VCaP (cell line): ENCODE measurements at regions not wholly inside any gene's neighbourhood (a gene's known extent, or its start where the extent isn't known, plus 50 kb on each side); places are given as distances from the start of the nearest gene placed in this dataset.

Source experiments
- H3K27ac ChIP-seq: fragments of 450-650 bp; 2 replicates; pipeline ENCODE4 v1.5.1; 2017
- TF ChIP-seq, protein P1 (sequence below): fragments of 450-650 bp; conservative IDR thresholded peaks from 2 replicates; pipeline ENCODE4 v1.5.1; 2017; ENCODE audit warnings: mild to moderate bottlenecking, moderate library complexity

DNA sequence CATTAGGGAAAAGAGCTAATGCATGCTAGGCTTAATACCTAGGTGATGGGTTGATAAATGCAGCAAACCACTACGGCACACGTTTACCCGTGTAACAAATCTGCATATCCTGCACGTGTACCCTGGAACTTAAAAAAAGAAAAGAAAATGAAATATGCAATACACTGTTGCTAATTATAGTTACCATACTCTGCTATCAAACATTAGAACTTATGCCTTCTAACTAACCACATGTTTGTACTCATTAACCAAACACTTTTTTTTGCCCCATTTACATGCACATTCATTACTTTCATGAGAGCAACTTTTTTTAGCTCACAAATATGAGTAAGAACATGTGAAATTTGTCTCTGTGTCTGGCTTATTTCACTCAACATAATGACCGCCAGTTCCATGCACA, 253.1 kb downstream of the CGGBP1 start:
- H3K27ac ChIP-seq = no peak overlapping the region
- TF ChIP-seq, protein P1, sequence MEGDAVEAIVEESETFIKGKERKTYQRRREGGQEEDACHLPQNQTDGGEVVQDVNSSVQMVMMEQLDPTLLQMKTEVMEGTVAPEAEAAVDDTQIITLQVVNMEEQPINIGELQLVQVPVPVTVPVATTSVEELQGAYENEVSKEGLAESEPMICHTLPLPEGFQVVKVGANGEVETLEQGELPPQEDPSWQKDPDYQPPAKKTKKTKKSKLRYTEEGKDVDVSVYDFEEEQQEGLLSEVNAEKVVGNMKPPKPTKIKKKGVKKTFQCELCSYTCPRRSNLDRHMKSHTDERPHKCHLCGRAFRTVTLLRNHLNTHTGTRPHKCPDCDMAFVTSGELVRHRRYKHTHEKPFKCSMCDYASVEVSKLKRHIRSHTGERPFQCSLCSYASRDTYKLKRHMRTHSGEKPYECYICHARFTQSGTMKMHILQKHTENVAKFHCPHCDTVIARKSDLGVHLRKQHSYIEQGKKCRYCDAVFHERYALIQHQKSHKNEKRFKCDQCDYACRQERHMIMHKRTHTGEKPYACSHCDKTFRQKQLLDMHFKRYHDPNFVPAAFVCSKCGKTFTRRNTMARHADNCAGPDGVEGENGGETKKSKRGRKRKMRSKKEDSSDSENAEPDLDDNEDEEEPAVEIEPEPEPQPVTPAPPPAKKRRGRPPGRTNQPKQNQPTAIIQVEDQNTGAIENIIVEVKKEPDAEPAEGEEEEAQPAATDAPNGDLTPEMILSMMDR = no peak

DNA sequence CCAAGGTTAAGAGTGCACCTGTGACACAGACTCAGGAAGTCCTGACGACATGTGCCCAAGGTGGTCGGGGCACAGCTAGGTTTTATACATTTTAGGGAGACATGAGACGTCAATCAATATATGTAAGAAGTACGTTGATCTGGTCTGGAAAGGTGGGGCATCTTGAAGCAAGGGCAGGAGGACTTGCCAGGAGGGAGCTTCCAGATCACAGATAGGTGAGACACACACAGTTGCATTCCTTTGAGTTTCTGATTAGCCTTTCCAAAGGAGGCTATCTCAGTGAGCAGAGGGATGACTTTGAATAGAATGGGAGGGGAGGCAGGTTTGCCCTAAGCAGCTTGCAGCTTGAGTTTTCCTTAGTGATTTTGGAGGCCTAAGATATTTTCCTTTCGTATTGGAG, 257.4 kb downstream of the CGGBP1 start:
- TF ChIP-seq, protein P1 = no peak
- no peak overlapping the region for H3K27ac ChIP-seq

DNA sequence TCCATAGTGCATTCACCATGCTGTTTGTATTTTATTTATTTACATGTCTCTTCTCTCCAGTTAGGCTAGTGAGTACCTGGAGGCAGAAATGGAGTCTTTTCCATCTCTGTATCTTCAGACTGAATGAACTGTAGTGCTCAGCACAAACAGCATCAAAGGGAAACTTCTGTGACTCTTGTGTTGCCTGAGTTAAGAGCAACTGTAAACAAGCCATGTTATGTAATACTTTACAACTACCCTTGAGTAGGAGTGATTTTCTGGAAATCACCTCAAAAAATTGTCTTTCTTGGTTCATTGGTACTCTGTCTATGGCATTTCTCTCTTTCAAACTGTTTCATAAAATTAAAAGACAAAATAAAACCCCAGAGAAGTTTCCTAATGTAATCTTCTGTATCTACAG, 258.3 kb downstream of the CGGBP1 start:
- TF ChIP-seq, protein P1 = no peak
- H3K27ac ChIP-seq = no peak overlapping the region

DNA sequence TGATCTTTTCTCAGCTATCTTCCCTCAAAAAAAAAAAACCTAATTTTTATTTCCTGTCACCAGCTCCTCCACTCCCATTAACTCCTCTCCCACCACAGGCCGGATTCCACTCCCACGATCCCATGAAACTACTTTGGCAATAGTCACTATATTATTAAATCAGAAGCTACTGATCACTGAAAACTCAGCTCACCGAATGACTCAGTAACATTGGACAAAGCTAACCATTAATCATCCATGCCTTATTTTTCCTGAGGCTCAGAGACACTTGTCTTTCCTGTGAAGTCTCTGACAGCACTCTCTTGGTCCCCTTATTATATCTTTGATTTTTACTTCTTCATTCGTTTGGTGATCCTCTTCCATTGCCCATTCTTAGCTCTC, 260.2 kb downstream of the CGGBP1 start:
- TF ChIP-seq, protein P1 = no peak
- H3K27ac ChIP-seq = no peak overlapping the region

DNA sequence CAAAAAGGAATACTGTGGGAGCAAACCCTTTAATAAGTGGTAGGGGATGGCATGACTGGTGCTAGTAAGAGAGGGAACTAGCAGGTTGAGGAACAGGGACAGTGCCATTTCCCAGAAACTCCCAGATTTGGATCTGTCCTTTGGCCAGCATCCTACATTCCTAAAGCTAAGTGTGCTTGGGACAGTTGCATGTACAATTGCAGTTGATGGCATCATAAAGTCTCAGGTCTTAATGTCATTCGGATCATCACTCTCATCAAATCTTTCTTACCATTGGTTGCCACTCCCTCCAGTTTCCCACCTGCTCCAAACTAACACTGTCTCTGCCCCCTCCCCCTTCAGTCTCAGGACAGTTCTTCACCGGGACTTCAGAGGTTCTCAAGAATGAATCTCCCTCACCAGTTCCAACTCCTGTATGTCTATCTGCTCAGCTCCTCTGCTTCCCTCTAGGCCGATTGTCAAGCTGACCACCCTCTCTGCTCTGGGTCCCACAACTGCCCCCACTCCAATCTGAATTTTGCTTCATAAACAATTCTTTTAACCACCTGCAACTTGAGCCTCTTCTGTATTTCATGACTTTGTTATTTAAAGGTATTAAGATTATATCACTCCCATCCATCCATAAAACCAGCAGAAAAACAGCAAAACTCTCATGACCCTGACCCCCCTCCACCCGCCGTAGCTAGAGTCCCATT, 260.8 kb downstream of the CGGBP1 start:
- TF ChIP-seq, protein P1 = no peak
- H3K27ac ChIP-seq = no peak overlapping the region

DNA sequence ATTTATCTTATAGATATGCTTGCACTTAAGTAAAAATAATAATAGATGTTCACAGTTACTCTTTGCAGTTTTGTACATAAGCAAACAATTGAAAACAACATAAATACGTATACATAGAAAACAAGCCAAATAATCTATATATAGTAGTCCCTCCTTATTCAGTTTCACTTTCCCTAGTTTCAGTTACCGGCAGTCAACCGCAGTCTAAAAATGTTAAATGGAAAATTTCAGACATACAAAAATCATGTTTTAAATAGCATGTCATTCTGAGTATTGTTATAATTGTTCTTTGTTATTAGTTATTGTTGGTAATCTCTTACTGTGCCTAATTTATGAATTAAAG, 262.0 kb downstream of the CGGBP1 start:
- H3K27ac ChIP-seq = no peak overlapping the region
- TF ChIP-seq, protein P1 = no peak

DNA sequence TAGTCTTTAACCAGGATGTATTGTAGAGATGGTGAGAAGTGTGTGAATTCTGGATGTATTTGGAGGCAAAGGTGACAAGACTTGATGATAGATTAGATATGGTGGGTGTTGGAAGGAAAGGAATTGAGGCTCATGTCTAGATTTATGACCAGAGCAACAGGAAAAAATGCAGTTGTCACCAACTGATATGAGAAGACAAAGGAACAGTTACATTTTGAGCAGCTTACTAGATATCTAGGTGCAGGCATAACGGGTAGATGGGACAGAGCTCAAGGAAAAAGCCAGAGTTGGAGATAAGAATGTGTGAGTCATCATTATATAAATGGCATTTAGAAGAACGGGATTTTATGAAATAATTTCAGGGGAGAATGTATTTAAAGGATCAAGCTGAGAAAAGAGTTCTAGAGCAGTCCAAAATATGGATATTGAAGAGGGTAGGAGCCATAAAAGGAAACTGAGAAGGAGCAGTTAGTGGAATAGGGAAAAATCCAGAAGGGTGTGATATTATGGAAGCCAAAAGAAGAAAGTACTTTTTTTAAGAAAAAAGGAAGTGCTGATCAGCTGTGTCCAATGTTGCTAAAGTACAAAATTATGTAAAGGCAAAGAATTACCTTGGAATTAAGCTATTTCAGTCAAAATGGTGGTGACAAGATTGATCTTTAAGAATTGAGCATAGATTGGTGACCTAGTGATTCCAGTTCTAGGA, 262.5 kb downstream of the CGGBP1 start:
- H3K27ac ChIP-seq = no peak overlapping the region
- TF ChIP-seq, protein P1 = no peak
